ENCODE measurements at regions not wholly inside any gene's neighbourhood (a gene's known extent, or its start where the extent isn't known, plus 50 kb on each side); places are given as distances from the start of the nearest gene placed in this dataset.

- Histone ChIP-seq H3K4me3 (no peak overlapping the region), H3K4me1 (no peaks in the 10 kb centered on the region), H3K27me3 (no peaks in the 10 kb centered on the region), H3K27ac (no peak overlapping the region), H3K9me3 (no peaks in the 10 kb centered on the region), H3K36me3 (no peaks in the 10 kb centered on the region)
- intact Hi-C loops (cut with DNase I; ENCODE audit: low total_unique reads): no loop called here
- no peak for TF ChIP-seq CTCF (IDR thresholded peaks at IDR 0.05)
- DNase-seq: no peak
Observed at GRCh38 chr5:88480801-88481499, 212.3 kb upstream of the TMEM161B start.

- H3K27me3 ChIP-seq: no peaks in the 10 kb centered on the region
- TF ChIP-seq CTCF (IDR thresholded peaks at IDR 0.05): no peak
- no peaks in the 10 kb centered on the region for H3K36me3 ChIP-seq
- no peaks in the 10 kb centered on the region for H3K9me3 ChIP-seq
- H3K27ac ChIP-seq: no peak overlapping the region
- intact Hi-C loops (cut with DNase I; ENCODE audit: low total_unique reads): no loop called here
- no peak overlapping the region for H3K4me3 ChIP-seq
- H3K4me1 ChIP-seq: no peaks in the 10 kb centered on the region
- DNase-seq: no peak
Observed at GRCh38 chr5:88480245-88480644, 211.6 kb upstream of the TMEM161B start.

GRCh38 chr5:88474574-88474973 lies 205.9 kb upstream of the TMEM161B start:
- Histone ChIP-seq H3K27me3 (no peaks in the 10 kb centered on the region), H3K36me3 (no peaks in the 10 kb centered on the region), H3K9me3 (no peaks in the 10 kb centered on the region), H3K4me3 (no peak overlapping the region), H3K4me1 (no peaks in the 10 kb centered on the region), H3K27ac (no peak overlapping the region)
- no peak for TF ChIP-seq CTCF (IDR thresholded peaks at IDR 0.05)
- intact Hi-C loops (cut with DNase I; ENCODE audit: low total_unique reads): no loop called here
- no peak for DNase-seq

GRCh38 chr5:88470745-88471144 lies 202.1 kb upstream of the TMEM161B start:
- no peak for DNase-seq
- TF ChIP-seq CTCF (IDR thresholded peaks at IDR 0.05): no peak
- Histone ChIP-seq H3K4me1 (no peaks in the 10 kb centered on the region), H3K4me3 (no peak overlapping the region), H3K9me3 (no peaks in the 10 kb centered on the region), H3K36me3 (no peaks in the 10 kb centered on the region), H3K27ac (no peak overlapping the region), H3K27me3 (no peaks in the 10 kb centered on the region)
- intact Hi-C loops (cut with DNase I; ENCODE audit: low total_unique reads): no loop called here

GRCh38 chr5:88459971-88460370 lies 191.3 kb upstream of the TMEM161B start:
- Histone ChIP-seq H3K27me3 (no peaks in the 10 kb centered on the region), H3K9me3 (no peaks in the 10 kb centered on the region), H3K27ac (no peak overlapping the region), H3K36me3 (no peaks in the 10 kb centered on the region), H3K4me1 (no peaks in the 10 kb centered on the region), H3K4me3 (no peak overlapping the region)
- DNase-seq: no peak
- intact Hi-C loops (cut with DNase I; ENCODE audit: low total_unique reads): no loop called here
- no peak for TF ChIP-seq CTCF (IDR thresholded peaks at IDR 0.05)

GRCh38 chr5:88452820-88453219 lies 184.2 kb upstream of the TMEM161B start:
- no peaks in the 10 kb centered on the region for H3K27me3 ChIP-seq
- H3K9me3 ChIP-seq: no peaks in the 10 kb centered on the region
- H3K36me3 ChIP-seq: no peaks in the 10 kb centered on the region
- no peak overlapping the region for H3K4me3 ChIP-seq
- intact Hi-C loops (cut with DNase I; ENCODE audit: low total_unique reads): no loop called here
- H3K4me1 ChIP-seq: no peaks in the 10 kb centered on the region
- no peak for DNase-seq
- TF ChIP-seq CTCF (IDR thresholded peaks at IDR 0.05): no peak
- H3K27ac ChIP-seq: no peak overlapping the region
